NCI-H2196 treated with DMSO at 0.1 percent for 48 hours (cell line): ENCODE measurements at regions not wholly inside any gene's neighbourhood (a gene's known extent, or its start where the extent isn't known, plus 50 kb on each side); places are given as distances from the start of the nearest gene placed in this dataset.

Experiments used
- DNase-seq: peaks from one replicate; lab custom pipeline; 2025; ENCODE audit not compliant: unreplicated experiment; lab: John Stamatoyannopoulos, UW

GRCh38 chr6:138607478-138608433 lies 108.5 kb upstream of the NHSL1 start:
- DNase-seq: no peak

DNA sequence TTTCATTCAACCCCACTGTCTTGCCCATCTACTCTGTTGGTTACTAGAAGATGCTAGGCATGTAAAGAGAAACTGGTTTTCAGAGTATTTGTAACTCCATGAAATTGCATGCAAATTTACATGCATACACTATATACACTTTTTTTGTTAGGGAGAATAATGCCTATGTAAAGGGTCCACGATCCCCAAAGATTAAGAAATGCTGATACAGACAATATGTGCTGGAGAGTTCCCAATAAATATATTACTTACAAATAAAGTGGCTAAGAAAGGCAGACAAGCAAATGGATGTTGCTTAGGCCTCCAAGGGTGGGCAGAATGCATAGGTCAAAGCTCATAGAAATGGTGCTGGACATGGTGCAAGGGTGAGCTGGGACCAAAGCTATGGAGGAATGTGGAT lies 109.6 kb upstream of the NHSL1 start:
- DNase-seq: no peak

DNA sequence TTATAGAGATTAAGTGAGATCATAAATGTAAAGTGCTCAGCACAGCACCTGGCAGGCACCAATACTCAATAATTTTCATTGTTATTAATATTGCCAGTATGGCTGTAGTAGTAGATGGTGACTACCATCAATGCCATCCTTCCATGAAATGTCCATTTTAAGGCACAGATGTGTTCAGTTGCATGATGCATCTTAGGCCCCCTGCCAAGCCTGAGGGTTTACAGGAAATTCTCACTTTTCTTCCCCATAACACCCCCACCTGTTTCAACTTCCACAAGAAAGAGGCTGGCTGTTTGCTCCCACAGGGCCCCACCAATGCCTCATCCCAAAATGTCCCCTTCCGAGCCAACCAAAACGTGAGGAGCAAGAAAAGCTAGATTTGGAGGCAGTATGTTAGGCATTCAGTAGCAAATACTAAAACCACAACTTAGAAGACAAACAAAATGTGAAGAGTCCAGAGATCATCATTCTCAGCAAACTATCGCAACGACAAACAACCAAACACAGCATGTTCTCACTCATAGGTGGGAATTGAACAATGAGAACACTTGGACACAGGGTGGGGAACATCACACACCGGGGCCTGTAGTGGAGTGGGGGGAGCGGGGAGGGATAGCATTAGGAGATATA lies 110.6 kb upstream of the NHSL1 start:
- DNase-seq: no peak

DNA sequence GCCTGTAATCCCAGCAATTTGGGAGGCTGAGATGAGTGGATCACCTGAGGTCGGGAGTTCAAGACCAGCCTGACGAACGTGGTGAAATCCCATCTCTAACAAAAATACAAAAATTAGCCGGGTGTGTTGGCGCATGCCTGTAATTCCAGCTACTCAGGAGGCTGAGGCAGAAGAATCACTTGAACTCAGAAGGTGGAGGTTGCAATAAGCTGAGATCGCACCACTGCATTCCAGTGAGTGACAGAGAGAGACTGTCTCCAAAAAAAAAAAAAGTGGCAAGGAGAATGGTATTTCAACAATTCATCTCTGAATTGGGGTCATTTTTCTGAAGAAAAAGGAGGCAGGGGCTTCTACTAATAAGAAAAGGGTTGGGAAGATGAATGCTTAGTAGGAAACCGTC lies 111.5 kb upstream of the NHSL1 start:
- no peak for DNase-seq

GRCh38 chr6:138614151-138614550 lies 114.9 kb upstream of the NHSL1 start:
- DNase-seq: no peak

GRCh38 chr6:138618168-138618567 lies 118.9 kb upstream of the NHSL1 start:
- no peak for DNase-seq

- no peak for DNase-seq
These were observed 121.3 kb upstream of the NHSL1 start for GRCh38 chr6:138620630-138621029.

GRCh38 chr6:138622967-138623366 lies 123.7 kb upstream of the NHSL1 start:
- DNase-seq: peak; percentile 1

DNA sequence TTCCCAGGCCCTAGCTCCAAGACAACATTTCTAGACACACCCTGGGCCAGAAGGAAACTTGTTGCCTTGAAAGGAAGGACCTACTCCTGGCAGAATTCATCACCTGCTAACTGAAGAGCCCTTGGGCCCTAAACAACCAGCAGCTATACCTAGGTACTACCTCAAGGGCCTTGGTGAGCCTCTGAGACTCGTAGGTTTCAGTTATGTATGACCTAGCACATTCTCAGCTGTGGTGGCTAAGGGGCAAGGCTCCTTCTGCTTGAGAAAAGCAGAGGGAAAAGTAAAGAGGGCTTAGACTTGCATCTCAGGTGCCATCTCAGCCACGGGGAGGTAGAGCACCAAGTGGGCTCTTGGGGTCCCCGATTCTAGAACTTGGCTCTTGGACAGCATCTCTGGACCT lies 132.3 kb upstream of the NHSL1 start:
- no peak for DNase-seq

- no peak for DNase-seq
These were observed 135.7 kb upstream of the CCDC28A start for GRCh38 chr6:138637822-138638221.

DNA sequence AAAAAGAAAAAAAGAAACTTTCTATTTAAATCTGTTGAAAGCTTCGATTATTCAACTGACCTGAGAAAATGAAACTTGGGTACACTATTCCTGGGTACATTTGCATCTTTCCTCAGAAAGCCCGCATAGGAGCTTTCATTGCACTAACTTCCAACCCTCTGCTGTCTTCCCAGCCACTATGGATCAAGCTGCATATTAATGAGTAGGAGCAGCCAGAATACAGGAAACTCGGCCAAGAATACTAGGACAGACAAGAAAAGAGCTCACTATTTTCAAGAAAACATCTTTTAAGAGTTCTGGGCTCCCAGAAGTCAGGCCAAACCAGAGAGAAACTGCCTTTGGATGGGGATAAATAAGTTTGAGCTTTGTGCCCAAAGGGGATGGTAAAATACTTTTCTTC lies 135.0 kb upstream of the CCDC28A start:
- DNase-seq: no peak

- DNase-seq: no peak
These were observed 133.5 kb upstream of the CCDC28A start for GRCh38 chr6:138640028-138640427.

DNA sequence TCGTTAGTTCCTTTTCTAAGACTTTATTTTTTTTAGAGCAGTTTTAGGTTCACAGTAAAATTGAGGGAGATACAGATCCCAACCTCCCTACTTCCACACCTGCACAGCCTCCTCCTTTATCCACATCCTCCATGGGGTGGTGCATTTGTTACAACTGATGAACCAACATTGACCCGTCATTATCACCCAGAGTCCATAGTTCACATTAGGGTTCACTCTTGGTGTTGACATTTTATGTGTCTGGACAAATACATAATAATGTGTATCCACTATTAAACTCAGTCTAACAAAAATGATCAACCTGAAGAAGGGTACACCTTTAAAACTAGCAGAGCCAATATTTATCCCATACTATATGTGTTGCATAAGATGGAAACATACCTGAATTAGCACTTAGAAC lies 130.4 kb upstream of the CCDC28A start:
- no peak for DNase-seq

- no peak for DNase-seq
These were observed 127.5 kb upstream of the CCDC28A start for GRCh38 chr6:138645976-138646640.

DNA sequence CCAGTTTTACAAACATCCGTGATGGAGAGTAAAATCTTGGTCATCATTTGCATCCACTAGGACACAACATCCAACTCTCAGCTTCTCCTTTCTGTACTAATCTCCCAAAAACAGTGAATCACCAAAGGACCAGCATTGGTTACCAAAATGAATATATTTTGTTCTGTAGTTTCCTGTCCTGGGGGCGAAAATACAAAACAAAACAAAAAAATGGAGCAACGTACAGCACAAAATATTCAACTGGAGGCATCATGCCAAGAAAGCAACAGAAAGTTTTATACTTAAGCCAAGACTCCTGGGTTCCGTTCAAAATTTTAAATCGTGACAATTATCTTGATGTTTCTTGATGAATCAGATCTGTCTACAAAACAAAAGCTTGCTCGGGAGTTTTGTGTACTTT lies 126.6 kb upstream of the CCDC28A start:
- no peak for DNase-seq

DNA sequence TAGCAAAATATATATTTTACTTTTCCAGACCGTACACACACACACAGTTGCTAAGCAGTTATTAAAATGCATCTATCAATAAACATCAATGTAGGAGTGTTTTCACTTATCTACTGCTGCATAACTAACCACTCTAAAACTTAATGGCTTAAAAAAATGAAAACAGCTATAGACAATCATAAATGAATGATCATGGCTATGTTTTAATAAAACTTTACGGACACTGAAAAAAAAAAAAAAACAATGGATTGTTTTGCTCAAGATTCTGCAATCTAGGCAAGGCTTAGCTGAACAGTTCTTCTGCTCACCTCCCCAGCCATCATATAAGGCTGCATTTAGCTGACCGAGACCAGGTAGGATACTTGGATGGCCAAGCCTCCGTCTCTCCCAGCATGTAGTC lies 125.4 kb upstream of the CCDC28A start:
- no peak for DNase-seq

DNA sequence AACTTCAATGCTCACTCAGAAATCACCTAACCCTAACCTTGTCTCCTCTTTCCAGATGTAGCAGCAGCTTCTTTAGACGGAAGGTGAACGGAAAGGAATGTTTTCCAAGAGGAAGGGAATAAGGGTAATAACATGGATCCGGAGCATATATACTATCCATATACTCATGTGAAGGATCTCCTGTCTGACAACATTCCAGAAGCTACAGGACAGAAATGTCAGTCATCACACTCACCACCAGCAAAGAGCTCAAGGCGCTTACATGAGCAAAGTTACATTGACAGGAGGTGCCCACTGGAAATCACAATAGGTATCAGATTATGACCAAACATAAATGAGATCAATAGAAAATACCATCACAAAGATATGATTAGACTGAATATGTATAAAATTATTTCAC lies 122.1 kb upstream of the CCDC28A start:
- no peak for DNase-seq

DNA sequence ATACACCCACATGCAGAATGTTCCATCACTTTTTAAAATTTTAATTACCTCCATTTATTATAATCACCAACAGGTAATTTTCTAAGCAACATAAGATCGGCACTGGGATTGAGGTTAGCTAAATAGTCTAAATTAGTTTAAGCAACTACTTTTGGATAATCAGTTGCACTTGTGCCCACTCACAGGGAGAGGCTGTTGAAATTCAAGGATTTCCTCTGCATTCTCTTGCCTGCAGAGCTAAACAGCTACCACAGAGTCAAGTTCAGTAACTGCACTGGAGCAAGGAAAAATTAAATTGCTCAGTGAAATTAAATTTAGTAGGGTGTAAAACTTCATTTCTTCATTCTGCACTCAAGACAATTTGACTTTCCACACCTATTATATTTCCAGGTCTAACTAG lies 120.7 kb upstream of the CCDC28A start:
- no peak for DNase-seq

GRCh38 chr6:138653435-138653834 lies 120.1 kb upstream of the CCDC28A start:
- DNase-seq: no peak

DNA sequence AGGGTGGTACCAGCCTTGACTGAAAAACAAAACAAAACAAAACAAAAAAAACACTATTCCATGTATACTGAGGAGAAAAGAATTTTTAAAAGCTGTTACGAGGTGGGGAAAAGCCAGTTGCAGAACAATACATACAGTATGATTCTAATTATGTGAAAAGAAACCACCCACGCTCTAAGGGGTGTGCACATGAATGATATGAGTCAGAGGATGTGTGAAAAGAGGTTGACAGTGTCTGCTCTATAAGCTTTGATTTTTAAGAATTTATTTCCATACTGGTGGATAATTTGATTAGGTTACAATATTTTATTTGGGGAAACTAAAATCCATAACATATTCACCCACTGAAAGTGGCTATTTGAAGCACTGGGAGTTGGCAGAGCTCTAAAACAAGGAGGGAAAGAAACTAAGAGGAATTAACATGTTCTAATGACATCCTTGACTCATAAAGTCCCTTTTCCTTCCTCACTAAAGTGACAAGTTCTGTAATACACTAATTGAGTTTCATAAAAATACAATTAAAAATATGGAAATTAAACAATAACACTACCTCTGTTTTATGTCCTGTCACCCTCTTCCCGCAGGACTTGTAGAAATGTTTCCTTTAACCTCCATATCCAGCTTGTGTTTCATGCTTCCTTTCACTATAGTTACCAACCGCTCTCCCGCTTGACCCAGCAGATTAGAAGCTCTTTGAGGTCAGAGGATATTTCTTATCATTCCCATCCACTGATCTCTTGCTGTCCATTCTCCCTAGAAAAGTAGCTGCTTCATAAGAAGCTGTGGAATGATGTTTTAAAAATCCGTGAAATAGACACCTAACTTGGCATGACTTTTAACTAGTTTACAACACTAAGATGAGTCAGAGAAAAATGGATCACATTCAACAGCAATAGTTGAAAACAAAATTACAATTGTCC lies 118.6 kb upstream of the CCDC28A start:
- no peak for DNase-seq

DNA sequence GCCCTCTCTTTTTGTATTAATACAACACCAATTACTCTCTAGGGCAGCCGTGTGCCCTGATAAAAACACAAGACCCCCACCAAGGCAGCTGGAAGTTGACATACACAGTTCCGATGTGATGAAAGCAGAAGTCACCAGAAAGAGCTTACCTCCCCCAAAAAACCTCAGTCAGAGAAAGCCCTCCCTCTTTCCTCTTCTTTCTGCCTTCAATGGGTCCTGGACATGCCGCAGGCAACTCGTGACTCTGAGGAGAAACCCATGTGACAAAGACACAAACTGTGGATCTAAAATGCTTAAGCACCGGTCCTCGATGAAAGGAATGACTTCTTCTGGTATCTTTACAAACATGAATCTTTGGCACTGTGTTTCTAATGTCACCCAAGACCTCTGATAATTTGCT lies 117.7 kb upstream of the CCDC28A start:
- DNase-seq: no peak
